ENCODE measurements at regions not wholly inside any gene's neighbourhood (a gene's known extent, or its start where the extent isn't known, plus 50 kb on each side); places are given as distances from the start of the nearest gene placed in this dataset.

GRCh38 chr12:4168036-4168435, 105.5 kb upstream of the CCND2 start:
- TF ChIP-seq CTCF (tag by site-specific recombination; IDR thresholded peaks at IDR 0.05), result no peak
- no peak for TF ChIP-seq ZNF560 (tag by site-specific recombination; IDR thresholded peaks at IDR 0.05; ENCODE audit: borderline replicate concordance)
- no peak for TF ChIP-seq ZNF366 (tag by site-specific recombination; conservative IDR thresholded peaks at IDR 0.05)
- no peak for TF ChIP-seq ZNF639 (tag by site-specific recombination; IDR thresholded peaks at IDR 0.05)
- no peak for TF ChIP-seq REST (tag by site-specific recombination; IDR thresholded peaks at IDR 0.05)
- no peak for TF ChIP-seq ZBTB11 (tag by site-specific recombination; conservative IDR thresholded peaks at IDR 0.05; ENCODE audit: low read depth)
- no peak for TF ChIP-seq ZNF777 (tag by site-specific recombination; IDR thresholded peaks at IDR 0.05; ENCODE audit: borderline replicate concordance)
- no peak for TF ChIP-seq ZNF658 (tag by site-specific recombination; IDR thresholded peaks at IDR 0.05)
- TF ChIP-seq ZNF16 (tag by site-specific recombination; IDR thresholded peaks at IDR 0.05; ENCODE audit: low read depth), result no peak
- no peak for TF ChIP-seq INSM2 (tag by site-specific recombination; IDR thresholded peaks at IDR 0.05)
- no peak for TF ChIP-seq ZNF362 (tag by site-specific recombination; IDR thresholded peaks at IDR 0.05)
- no peak for TF ChIP-seq ZNF792 (tag by site-specific recombination; IDR thresholded peaks at IDR 0.05)
